ENCODE measurements at regions not wholly inside any gene's neighbourhood (a gene's known extent, or its start where the extent isn't known, plus 50 kb on each side); places are given as distances from the start of the nearest gene placed in this dataset.
"Not testable (repeated sequence)": the region's sequence is repeated elsewhere in the genome, so short reads cannot be mapped to it uniquely, and the experiment has no call there.

- DNase-seq (ENCODE audit: low spot score): no peak
Measured at GRCh38 chr2:60247471-60247870, 306.0 kb downstream of the BCL11A start.

- no peak for DNase-seq (ENCODE audit: low spot score)
Measured at GRCh38 chr2:60246583-60246982, 306.9 kb downstream of the BCL11A start.

GRCh38 chr2:60234274-60234986, 319.0 kb downstream of the BCL11A start:
- no peak for DNase-seq (ENCODE audit: low spot score)

GRCh38 chr2:60230596-60230995, 322.9 kb downstream of the BCL11A start:
- DNase-seq (ENCODE audit: low spot score): no peak

GRCh38 chr2:60230037-60230436, 323.4 kb downstream of the BCL11A start:
- DNase-seq (ENCODE audit: low spot score): no peak

- no peak for DNase-seq (ENCODE audit: low spot score)
Measured at GRCh38 chr2:60226943-60227342, 326.5 kb downstream of the BCL11A start.

- no peak for DNase-seq (ENCODE audit: low spot score)
Measured at GRCh38 chr2:60226191-60226590, 327.3 kb downstream of the BCL11A start.

- peak; percentile 54 for DNase-seq (ENCODE audit: low spot score)
Measured at GRCh38 chr2:60223859-60224258, 329.6 kb downstream of the BCL11A start.

- no peak for DNase-seq (ENCODE audit: low spot score)
Measured at GRCh38 chr2:60221098-60221497, 332.4 kb downstream of the BCL11A start.

GRCh38 chr2:60219536-60219935, 333.9 kb downstream of the BCL11A start:
- no peak for DNase-seq (ENCODE audit: low spot score)

GRCh38 chr2:60216452-60216995, 336.9 kb downstream of the BCL11A start:
- no peak for DNase-seq (ENCODE audit: low spot score)

- peak; percentile 50 for DNase-seq (ENCODE audit: low spot score)
Measured at GRCh38 chr2:60215386-60215901, 338.0 kb downstream of the BCL11A start.

- no peak for DNase-seq (ENCODE audit: low spot score)
Measured at GRCh38 chr2:60214626-60214875, 338.9 kb downstream of the BCL11A start.

GRCh38 chr2:60213865-60214625, 339.4 kb downstream of the BCL11A start:
- DNase-seq (ENCODE audit: low spot score): no peak

- no peak for DNase-seq (ENCODE audit: low spot score)
Measured at GRCh38 chr2:60212181-60212945, 341.1 kb downstream of the BCL11A start.

- DNase-seq (ENCODE audit: low spot score): not testable (repeated sequence)
Measured at GRCh38 chr2:60189006-60189405, 364.4 kb downstream of the BCL11A start.

- no peak for DNase-seq (ENCODE audit: low spot score)
Measured at GRCh38 chr2:60175290-60175689, 378.2 kb downstream of the BCL11A start.

- no peak for DNase-seq (ENCODE audit: low spot score)
Measured at GRCh38 chr2:60174146-60174545, 379.3 kb downstream of the BCL11A start.

GRCh38 chr2:60172801-60173200, 380.7 kb downstream of the BCL11A start:
- no peak for DNase-seq (ENCODE audit: low spot score)

GRCh38 chr2:60170272-60170671, 383.2 kb downstream of the BCL11A start:
- no peak for DNase-seq (ENCODE audit: low spot score)

- DNase-seq (ENCODE audit: low spot score): no peak
Measured at GRCh38 chr2:60168247-60168646, 385.2 kb downstream of the BCL11A start.

- no peak for DNase-seq (ENCODE audit: low spot score)
Measured at GRCh38 chr2:60167089-60167488, 386.4 kb downstream of the BCL11A start.

- DNase-seq (ENCODE audit: low spot score): no peak
Measured at GRCh38 chr2:60163691-60164090, 389.8 kb downstream of the BCL11A start.

Data from ecto neural progenitor cell (in vitro differentiated cells).